Right lobe of liver (tissue), 6 donors: ENCODE measurements at regions not wholly inside any gene's neighbourhood (a gene's known extent, or its start where the extent isn't known, plus 50 kb on each side); places are given as distances from the start of the nearest gene placed in this dataset.

Experiments
- ATAC-seq, 4 donors: fragments of 200-7000 bp; cut with Tn5 transposase; one replicate each; pipeline ENCODE4 v1.9.1; 2020; ENCODE audit warnings: mild to moderate bottlenecking in 4 of 4, moderate library complexity in 4 of 4
- DNase-seq, 3 donors: peaks; one replicate each; pipeline ENCODE4 v3.0.0-alpha.2; 2020
- H3K27ac ChIP-seq, 3 donors: fragments of 200-600 bp; one replicate each; pipeline ENCODE4 v1.8.0; 2022
- H3K27me3 ChIP-seq, 2 donors: fragments of 200-600 bp; one replicate each; pipeline ENCODE4 v1.8.0; 2022
- H3K36me3 ChIP-seq, 4 donors: fragments of 200-600 bp; sonication (generic) in 1 of 4; one replicate each; pipeline versions ENCODE4 v1.5.1 to v1.8.0; 2017 to 2022; ENCODE audit warnings: control low read depth in 1 of 4
- H3K4me1 ChIP-seq, 4 donors: fragments of 200-600 bp; sonication (generic) in 1 of 4; one replicate each; pipeline versions ENCODE4 v1.5.1 to v1.8.0; 2017 to 2022; ENCODE audit warnings: control low read depth in 1 of 4
- H3K4me3 ChIP-seq, 3 donors: fragments of 200-600 bp; one replicate each; pipeline ENCODE4 v1.8.0; 2022
- H3K9me3 ChIP-seq, 4 donors: fragments of 200-600 bp; sonication (generic) in 1 of 4; one replicate each; pipeline versions ENCODE4 v1.5.1 to v1.8.0; 2017 to 2022; ENCODE audit warnings: control low read depth in 1 of 4
- POLR2A ChIP-seq: fragments of 450-650 bp; IDR thresholded peaks from one replicate; pipeline ENCODE4 v1.6.1; 2017; ENCODE audit warnings: antibody characterized with exemption, mild to moderate bottlenecking
- WGBS: methylation state at CpG from one replicate; pipeline ENCODE4 v1.1.6; 2018; ENCODE audit warnings: low coverage, low lambda C conversion rate; ENCODE audit not compliant: insufficient coverage; ENCODE audit errors: missing lambda C conversion rate; 5-methylcytosine and 5-hydroxymethylcytosine counted together
- intact Hi-C, 2 donors: fragments of 100-400 bp; cut with DNase I; formaldehyde crosslinking; loops; one replicate each; pipeline versions ENCODE4 v1.11.2 to v1.14.1; 2022
- TF ChIP-seq, protein P1 (sequence below), 4 donors: fragments of 200-600 bp in 3 of 4; fragments of 450-650 bp in 1 of 4; IDR thresholded peaks; one replicate each; pipeline versions ENCODE4 v1.5.1 to v1.8.0; 2016 to 2022; ENCODE audit warnings: antibody characterized with exemption in 4 of 4, mild to moderate bottlenecking in 2 of 4
- donor health status: DM: no; HTN: yes; CAD: no.
- donor health status: DM: no; HTN: no; CAD: no.
- donor health status: DM: no; HTN: no; CAD: no.
- donor health status: DM: no; HTN: yes; CAD: no.
- donor health status: DM: no; HTN: yes; CAD: no.

GRCh38 chr15:29473621-29474105 lies 204.0 kb upstream of the NSMCE3 start:
- DNase-seq: no peak
- H3K9me3 ChIP-seq: no peaks in the 10 kb centered on the region

DNA sequence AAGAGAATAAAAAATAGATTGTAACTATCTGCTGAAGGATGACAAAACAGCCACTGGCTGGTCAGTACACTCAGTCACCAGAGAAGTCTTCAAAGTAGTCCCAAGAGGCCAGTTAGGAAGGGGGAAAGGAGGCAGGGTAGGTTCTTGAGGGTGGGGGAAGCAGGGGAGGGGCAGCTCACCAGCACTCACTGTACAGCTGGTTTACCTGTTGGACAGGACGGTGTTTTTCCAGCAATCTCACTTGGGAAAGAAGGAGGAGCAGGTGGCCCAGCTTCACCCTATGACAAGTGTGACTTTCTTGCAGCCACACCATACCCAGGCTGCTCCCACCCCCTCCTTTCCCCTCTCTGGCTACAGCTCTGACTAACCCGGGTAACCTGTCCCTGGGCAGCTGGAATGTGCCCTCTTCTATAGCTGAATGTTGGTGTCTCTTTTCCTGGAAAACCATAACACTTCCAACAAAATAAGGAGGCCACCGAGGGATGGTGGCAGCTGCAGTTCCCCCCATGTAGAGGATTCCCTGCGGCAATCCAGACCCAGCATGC lies 203.4 kb upstream of the NSMCE3 start:
- Histone ChIP-seq H3K4me3 (no peak overlapping the region), H3K4me1 (peaks cover 0 to 9% (median 0%) of the 10 kb centered on the region in 4 donors), H3K36me3 (no peaks in the 10 kb centered on the region), H3K27ac (no peak overlapping the region), H3K27me3 (no peaks in the 10 kb centered on the region), H3K9me3 (no peaks in the 10 kb centered on the region)
- TF ChIP-seq, protein P1, sequence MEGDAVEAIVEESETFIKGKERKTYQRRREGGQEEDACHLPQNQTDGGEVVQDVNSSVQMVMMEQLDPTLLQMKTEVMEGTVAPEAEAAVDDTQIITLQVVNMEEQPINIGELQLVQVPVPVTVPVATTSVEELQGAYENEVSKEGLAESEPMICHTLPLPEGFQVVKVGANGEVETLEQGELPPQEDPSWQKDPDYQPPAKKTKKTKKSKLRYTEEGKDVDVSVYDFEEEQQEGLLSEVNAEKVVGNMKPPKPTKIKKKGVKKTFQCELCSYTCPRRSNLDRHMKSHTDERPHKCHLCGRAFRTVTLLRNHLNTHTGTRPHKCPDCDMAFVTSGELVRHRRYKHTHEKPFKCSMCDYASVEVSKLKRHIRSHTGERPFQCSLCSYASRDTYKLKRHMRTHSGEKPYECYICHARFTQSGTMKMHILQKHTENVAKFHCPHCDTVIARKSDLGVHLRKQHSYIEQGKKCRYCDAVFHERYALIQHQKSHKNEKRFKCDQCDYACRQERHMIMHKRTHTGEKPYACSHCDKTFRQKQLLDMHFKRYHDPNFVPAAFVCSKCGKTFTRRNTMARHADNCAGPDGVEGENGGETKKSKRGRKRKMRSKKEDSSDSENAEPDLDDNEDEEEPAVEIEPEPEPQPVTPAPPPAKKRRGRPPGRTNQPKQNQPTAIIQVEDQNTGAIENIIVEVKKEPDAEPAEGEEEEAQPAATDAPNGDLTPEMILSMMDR (IDR thresholded peaks at IDR 0.05): no peak
- TF ChIP-seq POLR2A: no peak
- DNase-seq: no peak
- intact Hi-C loops: no loop called here
- no peak for ATAC-seq
- 78% methylated on average over 3 of the region's 4 CpGs for WGBS

More at GRCh38 chr15:29473621-29474105, 204.0 kb upstream of the NSMCE3 start:
- no peak for ATAC-seq
- Histone ChIP-seq H3K4me1 (peaks cover 0 to 9% (median 0%) of the 10 kb centered on the region in 4 donors), H3K27me3 (no peaks in the 10 kb centered on the region), H3K4me3 (no peak overlapping the region), H3K36me3 (no peaks in the 10 kb centered on the region), H3K27ac (no peak overlapping the region)
- WGBS: 79% methylated on average over 7 of the region's 17 CpGs
- intact Hi-C loops: no loop called here
- TF ChIP-seq, protein P1 (IDR thresholded peaks at IDR 0.05): no peak
- TF ChIP-seq POLR2A: no peak

DNA sequence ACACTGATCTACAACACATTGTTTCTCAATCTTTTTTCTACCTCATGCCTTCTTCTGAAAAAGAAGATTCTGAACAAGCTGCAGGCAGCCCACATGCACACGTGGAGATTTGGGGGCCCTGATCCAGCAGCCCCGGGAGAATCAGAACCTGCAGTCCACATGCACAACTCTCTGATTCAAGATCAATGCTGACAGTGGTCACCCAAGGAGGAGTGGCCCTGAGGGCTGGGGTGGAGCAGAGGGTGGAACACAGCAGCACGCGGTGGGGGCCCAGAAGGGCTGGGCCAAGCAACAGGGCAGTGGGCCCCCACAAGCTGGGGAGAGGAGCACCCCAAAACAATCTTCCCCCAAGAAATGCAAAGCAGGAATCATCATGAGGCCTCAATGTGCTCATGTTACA lies 202.1 kb upstream of the NSMCE3 start:
- DNase-seq (no peak), ATAC-seq (no peak)
- H3K9me3 ChIP-seq: no peaks in the 10 kb centered on the region
- WGBS: 29% methylated on average over 1 of the region's 4 CpGs
- H3K4me3 ChIP-seq: no peak overlapping the region
- no peak overlapping the region for H3K27ac ChIP-seq
- intact Hi-C loops: no loop called here
- TF ChIP-seq, protein P1 (IDR thresholded peaks at IDR 0.05): no peak
- no peak for TF ChIP-seq POLR2A
- H3K36me3 ChIP-seq: no peaks in the 10 kb centered on the region
- no peaks in the 10 kb centered on the region for H3K27me3 ChIP-seq
- H3K4me1 ChIP-seq: peaks cover 0 to 9% (median 0%) of the 10 kb centered on the region in 4 donors

DNA sequence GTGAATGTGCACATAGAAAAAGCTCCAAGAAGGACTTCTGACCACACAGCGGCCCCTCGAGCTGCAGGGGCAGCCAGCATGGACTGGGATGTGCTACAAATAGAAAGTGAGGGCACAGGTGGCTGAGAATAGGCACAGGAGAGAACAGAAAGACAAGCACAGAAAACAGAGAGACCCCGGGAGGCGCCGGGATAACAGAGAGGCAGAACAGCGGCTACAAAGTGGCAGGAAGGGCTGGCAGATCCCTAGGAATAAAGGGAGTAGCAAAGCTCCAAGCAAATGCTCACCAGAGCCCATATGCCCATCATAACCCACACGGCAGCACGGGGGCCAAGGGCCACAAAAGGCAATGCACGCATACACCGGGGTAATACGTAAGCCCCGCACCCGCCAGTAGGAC lies 201.7 kb upstream of the NSMCE3 start:
- Histone ChIP-seq H3K9me3 (no peaks in the 10 kb centered on the region), H3K36me3 (no peaks in the 10 kb centered on the region), H3K27ac (no peak overlapping the region), H3K4me1 (peaks cover 0 to 9% (median 0%) of the 10 kb centered on the region in 4 donors), H3K4me3 (no peak overlapping the region), H3K27me3 (no peaks in the 10 kb centered on the region)
- 50% methylated on average over 2 of the region's 13 CpGs for WGBS
- intact Hi-C loops: no loop called here
- ATAC-seq: no peak
- no peak for TF ChIP-seq POLR2A
- TF ChIP-seq, protein P1 (IDR thresholded peaks at IDR 0.05): no peak
- no peak for DNase-seq
